ENCODE measurements at regions not wholly inside any gene's neighbourhood (a gene's known extent, or its start where the extent isn't known, plus 50 kb on each side); places are given as distances from the start of the nearest gene placed in this dataset.

GRCh38 chr9:1771094-1771789 lies 243.9 kb upstream of the SMARCA2 start:
- no peak for DNase-seq (ENCODE audit: low read depth)
- TF ChIP-seq CTCF (IDR thresholded peaks at IDR 0.05; ENCODE audit: low read depth, low read length, missing control alignments): no peak
- H3K4me3 ChIP-seq (ENCODE audit: low read depth, low read length): no peak overlapping the region

- TF ChIP-seq CTCF (IDR thresholded peaks at IDR 0.05; ENCODE audit: low read depth, low read length, missing control alignments): no peak
Measured at GRCh38 chr9:1775230-1775629, 239.9 kb upstream of the SMARCA2 start.

GRCh38 chr9:1776668-1777067 lies 238.5 kb upstream of the SMARCA2 start:
- no peak for DNase-seq (ENCODE audit: low read depth)
- TF ChIP-seq CTCF (IDR thresholded peaks at IDR 0.05; ENCODE audit: low read depth, low read length, missing control alignments): no peak
- H3K4me3 ChIP-seq (ENCODE audit: low read depth, low read length): no peak overlapping the region

More at GRCh38 chr9:1775230-1775629, 239.9 kb upstream of the SMARCA2 start:
- no peak for DNase-seq (ENCODE audit: low read depth)
- no peak overlapping the region for H3K4me3 ChIP-seq (ENCODE audit: low read depth, low read length)

- no peak for TF ChIP-seq CTCF (IDR thresholded peaks at IDR 0.05; ENCODE audit: low read depth, low read length, missing control alignments)
- no peak overlapping the region for H3K4me3 ChIP-seq (ENCODE audit: low read depth, low read length)
- DNase-seq (ENCODE audit: low read depth): no peak
Measured at GRCh38 chr9:1791191-1791590, 224.0 kb upstream of the SMARCA2 start.

GRCh38 chr9:1794547-1795270 lies 220.4 kb upstream of the SMARCA2 start:
- no peak for DNase-seq (ENCODE audit: low read depth)
- no peak overlapping the region for H3K4me3 ChIP-seq (ENCODE audit: low read depth, low read length)
- no peak for TF ChIP-seq CTCF (IDR thresholded peaks at IDR 0.05; ENCODE audit: low read depth, low read length, missing control alignments)

GRCh38 chr9:1804128-1804865 lies 210.8 kb upstream of the SMARCA2 start:
- H3K4me3 ChIP-seq (ENCODE audit: low read depth, low read length): no peak overlapping the region
- DNase-seq (ENCODE audit: low read depth): no peak

More at GRCh38 chr9:1804128-1804865, 210.8 kb upstream of the SMARCA2 start:
- no peak for TF ChIP-seq CTCF (IDR thresholded peaks at IDR 0.05; ENCODE audit: low read depth, low read length, missing control alignments)

Measured in GM12864 (cell line).